Stimulated activated CD8-positive, alpha-beta memory T cell treated with anti-CD3 and anti-CD28 coated beads, Interleukin-7, amount 100 ng/mL, for 4 hours (primary cell): ENCODE measurements at regions not wholly inside any gene's neighbourhood (a gene's known extent, or its start where the extent isn't known, plus 50 kb on each side); places are given as distances from the start of the nearest gene placed in this dataset.
"Not testable (repeated sequence)": the region's sequence is repeated elsewhere in the genome, so short reads cannot be mapped to it uniquely, and the experiment has no call there.

Experiments
- DNase-seq, 2 donors: peaks; one replicate each; pipeline ENCODE4 v3.0.0-alpha.2; 2020; ENCODE audit warnings: low read depth in 2 of 2

DNA sequence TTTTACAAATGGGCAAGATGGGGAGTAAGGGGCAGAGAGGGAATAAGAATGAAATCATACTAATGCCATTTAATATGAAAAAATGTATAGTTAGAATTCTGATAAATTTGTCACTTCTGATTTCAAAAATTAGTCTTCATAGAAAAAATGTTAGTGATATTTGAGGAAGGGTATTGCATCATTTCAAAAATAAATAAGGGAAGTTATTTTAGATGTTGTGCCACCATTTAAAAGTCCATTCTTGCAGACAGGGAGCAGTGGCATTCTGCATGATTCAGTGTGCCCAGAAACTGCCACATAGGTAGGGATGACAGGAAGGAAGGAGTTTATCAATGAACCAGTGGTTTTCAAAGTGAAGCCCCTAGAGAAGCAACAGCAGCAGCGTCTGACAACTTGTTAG, 674.6 kb downstream of the EPM2A start:
- no peak for DNase-seq

DNA sequence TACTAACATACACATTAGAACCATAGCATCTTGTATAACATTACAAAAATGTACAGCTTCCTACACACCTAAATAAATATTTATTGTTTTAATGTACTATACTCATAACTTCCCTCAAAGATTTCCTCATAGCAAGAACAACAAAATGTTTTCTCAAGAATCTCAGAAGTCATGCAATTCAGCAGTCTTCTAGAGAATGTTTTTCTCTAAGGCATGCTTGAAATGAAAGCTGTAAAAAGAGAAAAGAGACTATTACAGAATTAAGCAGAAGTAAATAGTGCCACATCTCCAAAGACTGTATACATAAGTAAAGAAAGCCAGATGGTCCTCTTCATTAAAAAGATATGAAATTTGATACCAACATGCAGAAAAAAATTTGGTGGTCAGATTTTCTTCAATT, 672.2 kb downstream of the EPM2A start:
- DNase-seq: no peak

DNA sequence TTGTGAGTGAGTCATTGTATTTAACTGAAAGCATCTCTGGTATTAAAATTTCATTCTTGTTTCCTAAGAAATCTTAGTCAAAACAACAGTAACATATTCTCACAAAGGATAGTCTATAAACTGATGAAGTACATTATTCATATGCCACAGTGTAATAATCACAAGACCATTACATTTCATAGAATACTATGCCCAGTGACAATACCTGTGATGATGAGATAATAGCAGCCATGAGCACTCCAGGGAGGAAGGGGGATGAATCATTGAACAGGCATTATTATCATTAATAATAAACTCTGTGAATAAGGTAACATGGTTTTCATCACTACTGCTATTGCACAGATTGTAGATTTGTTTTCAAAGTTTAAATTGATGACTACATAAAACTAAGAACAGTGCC, 667.9 kb downstream of the EPM2A start:
- no peak for DNase-seq

DNA sequence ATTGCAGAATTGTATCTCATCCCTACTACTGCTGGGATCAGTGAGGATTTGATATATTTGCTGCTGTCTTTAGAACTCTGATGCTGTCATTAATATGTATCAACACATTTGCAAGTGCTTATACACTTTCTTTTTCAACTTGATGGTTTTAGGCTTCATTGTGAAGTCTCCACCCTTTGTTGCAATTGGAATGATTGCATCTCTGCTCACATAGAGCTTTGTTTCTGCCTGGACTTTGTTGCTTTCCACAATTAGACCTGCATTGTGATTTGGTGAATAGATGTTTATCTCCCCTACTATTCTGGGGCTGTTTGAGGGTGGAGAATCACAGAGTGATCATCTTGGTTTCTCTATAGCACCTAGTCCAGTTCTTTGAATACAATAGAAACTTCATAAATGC, 666.7 kb downstream of the EPM2A start:
- DNase-seq: no peak

- DNase-seq: no peak
Measured at GRCh38 chr6:145069966-145070365, 665.4 kb downstream of the EPM2A start.

GRCh38 chr6:145070791-145071190, 664.5 kb downstream of the EPM2A start:
- no peak for DNase-seq

DNA sequence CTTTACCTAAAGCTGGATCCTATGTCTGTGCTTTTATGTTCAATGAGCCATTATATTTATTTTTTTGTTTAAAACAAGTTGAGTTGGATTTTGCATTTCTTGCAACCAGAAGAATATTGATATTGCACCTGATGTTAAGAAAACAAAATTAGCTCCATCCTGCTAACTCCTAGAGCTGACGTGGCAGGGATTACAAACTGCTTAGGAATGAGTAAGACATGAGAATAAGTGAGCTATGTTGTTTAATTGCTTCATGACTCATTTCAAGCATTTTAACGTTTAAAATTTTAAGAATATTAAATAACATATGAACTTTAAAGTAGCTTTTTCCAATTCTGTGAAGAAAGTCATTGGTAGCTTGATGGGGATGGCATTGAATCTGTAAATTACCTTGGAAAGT, 663.5 kb downstream of the EPM2A start:
- no peak for DNase-seq

DNA sequence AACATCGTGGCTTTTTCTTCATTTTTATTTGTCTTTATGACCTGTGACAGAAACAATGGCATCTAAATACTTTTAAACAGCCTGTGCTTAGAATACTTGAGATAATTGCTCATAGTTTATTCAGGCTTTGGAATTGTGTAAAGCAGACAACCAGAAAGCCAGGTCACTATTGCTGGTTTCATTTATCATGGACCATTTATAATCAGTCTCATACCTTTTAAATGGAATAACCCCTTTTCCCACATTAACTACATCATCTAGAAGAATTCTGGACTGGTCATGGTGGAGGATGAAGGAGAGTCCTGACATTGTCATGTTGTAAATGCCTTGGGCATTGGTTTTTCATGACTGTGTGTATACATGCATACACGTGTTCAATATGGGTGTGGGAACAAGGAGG, 661.5 kb downstream of the EPM2A start:
- no peak for DNase-seq

- no peak for DNase-seq
Measured at GRCh38 chr6:145074805-145075204, 660.5 kb downstream of the EPM2A start.

- no peak for DNase-seq
Measured at GRCh38 chr6:145075425-145075824, 659.9 kb downstream of the EPM2A start.

DNA sequence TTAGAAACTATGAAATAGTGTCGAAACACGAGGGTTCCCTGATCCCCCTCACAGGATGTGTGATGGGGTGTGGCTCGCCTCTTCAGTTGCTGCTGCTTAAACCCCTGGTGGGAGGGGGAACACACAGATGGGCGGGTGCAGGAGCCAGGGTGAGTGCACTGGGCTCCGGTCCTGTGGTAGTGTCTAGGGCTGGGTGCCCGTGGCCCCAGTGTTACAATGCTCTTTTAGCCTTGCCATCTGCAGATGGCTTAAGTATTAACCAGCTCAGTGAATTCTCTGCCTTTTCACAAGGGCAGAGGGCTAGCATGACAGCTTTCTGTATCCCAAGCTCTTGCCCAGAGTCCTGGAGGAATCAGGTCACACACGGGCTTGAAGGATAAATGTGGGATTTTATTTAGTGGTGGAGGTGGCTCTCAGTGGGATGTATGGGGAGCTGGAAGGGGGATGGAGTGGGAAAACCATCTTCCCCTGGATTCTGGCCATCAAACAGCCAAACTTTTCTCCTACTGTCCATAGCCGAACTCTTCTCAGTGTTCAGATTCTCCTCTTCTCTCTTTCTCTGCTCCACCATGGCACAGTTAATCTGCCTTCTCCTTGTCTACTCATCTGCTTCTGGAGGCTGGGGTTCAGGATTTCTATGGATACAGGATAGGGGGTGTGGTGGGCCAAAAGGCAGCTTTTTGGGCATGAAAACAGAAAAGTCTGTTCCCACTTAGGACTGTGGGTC, 659.0 kb downstream of the EPM2A start:
- no peak for DNase-seq

GRCh38 chr6:145077382-145077781, 657.9 kb downstream of the EPM2A start:
- DNase-seq: no peak

DNA sequence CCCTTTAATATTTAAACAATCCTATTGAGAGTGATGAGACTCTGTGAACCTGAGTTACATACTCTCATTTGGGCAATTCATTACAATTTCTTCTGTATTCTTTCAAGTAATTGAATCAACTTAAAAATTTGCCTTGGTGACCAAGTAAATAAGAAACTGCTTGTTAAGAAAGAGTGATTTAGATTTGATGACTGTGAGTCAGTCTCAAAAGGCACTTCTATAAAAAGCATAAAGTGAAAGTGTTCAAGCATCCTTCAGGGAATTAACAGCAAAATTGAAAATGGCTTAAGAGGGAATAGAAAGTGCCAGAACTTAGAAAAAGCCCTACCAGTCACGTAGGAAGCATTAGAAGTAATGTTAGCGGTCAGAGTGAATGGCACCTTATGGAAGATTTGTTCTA, 654.7 kb downstream of the EPM2A start:
- no peak for DNase-seq

DNA sequence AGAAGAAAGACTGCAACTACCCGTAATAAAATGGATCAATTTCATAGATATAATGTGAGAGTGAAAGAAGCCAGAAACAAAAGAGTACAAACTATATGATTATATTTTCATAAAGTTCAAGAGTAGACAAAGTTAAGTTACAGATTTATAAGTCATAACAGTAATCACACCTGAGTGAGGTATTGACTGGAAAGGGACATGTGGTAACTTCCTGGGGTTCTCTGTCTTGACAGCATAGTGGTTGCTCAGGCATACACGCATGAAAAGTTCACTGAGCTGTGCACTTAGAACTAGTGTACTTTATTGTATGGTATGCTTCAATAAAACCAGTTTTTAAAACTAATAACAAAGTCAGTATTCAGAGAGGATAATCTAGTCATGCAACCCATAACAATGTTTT, 653.6 kb downstream of the EPM2A start:
- no peak for DNase-seq

- no peak for DNase-seq
Measured at GRCh38 chr6:145082359-145082758, 653.0 kb downstream of the EPM2A start.

DNA sequence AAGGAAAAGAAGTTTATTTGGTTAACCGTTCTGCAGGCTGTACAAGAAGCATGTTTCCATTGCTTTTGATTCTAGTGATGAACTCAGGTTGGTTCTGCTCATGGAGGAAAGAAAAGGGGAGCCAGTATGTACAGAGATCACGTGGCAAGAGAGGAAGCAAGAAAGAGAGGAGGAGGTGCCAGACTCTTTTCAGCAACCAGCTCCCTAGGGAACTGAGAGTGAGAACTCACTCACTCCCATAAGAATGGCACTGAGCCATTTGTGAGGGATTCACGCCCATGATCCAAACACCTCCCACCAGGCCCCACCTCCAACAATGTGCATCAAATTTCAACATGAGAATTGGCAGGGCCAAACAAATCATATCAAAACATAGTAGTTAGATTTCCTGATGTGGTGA, 649.1 kb downstream of the EPM2A start:
- DNase-seq: no peak

DNA sequence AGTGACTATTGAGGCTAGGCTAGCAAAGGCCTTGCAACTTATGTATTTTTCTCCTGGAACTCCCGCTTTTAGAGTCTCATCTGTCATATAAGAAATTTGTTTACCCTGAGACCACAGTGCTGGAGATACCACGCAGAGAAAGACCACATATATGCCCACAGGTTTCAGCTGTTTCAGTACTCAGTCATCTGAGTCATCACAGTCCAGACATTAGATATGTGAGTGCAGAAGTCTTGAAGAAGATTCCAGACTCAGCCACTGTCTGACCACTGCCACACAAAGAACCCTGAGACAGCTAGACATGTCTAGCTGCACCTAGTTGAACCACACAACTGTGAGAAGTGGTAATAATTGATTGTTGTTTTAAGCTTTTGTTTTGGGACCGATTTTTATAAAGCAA, 648.3 kb downstream of the EPM2A start:
- DNase-seq: no peak

- DNase-seq: no peak
Measured at GRCh38 chr6:145090801-145091585, 644.3 kb downstream of the EPM2A start.

- DNase-seq: no peak
Measured at GRCh38 chr6:145091586-145092142, 643.7 kb downstream of the EPM2A start.

GRCh38 chr6:145092554-145092953, 642.8 kb downstream of the EPM2A start:
- no peak for DNase-seq

DNA sequence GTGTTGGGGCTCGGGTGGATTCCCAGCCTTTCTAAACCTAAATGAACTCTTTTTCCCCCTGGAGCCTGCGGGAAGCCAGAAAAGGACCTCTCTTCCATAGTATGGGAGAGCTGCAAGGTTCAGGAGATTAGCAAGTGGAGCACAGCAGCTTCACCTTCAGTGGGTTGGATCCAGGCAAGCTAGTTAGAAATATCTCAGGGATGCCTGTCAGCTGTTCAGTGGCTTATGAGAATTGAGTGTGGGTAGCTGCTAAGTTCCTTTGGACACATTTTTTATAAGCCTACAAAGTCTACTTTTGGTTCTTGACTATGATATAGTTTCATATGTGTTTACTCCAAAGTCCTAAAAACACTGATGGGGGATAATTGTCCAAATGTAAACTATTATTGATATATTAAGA, 642.1 kb downstream of the EPM2A start:
- no peak for DNase-seq

DNA sequence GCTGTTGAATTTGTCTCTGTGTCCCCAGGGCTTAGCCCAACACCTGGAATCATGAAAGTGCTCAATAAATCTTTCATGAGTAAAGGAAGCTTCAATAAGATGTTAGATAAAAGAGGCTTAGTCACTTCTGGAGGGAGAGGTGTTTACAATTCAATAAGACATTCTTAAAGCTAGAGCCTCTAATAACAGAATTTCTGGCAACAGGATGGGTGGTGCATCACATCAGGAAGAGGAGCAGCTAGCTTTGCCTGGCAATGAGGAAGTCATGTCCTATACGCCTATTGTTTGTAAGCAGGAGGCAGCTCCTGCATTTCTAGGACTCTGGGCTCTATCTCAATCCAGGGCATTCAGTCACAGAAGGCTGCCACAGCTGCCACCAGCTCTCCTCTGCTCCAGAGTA, 638.5 kb downstream of the EPM2A start:
- DNase-seq: no peak

GRCh38 chr6:145098127-145098526, 637.2 kb downstream of the EPM2A start:
- not testable (repeated sequence) for DNase-seq
